ENCODE measurements at regions not wholly inside any gene's neighbourhood (a gene's known extent, or its start where the extent isn't known, plus 50 kb on each side); places are given as distances from the start of the nearest gene placed in this dataset.

DNA sequence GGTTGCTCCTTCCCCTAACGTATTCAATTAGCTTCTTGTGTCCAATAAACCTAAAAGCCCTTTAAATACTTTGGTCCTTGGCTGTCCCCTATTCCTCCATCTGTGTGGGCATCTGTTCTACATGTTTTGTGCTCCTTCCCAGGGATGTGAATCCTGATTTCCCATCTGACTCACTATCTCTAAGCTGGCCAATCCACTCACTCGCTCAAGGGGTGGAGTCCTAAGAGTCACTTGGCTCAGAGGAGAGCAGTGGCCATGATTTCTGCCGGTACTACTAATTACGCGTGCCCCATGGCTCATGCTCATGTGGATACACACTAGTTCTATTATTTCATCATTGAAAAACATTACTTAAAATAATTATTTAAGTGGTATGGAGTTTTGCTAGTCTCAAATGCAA, 89.6 kb downstream of the TAF11L14 start (continued):
- TF ChIP-seq NANOG (IDR thresholded peaks at IDR 0.05; ENCODE audit: borderline replicate concordance), result no peak

DNA sequence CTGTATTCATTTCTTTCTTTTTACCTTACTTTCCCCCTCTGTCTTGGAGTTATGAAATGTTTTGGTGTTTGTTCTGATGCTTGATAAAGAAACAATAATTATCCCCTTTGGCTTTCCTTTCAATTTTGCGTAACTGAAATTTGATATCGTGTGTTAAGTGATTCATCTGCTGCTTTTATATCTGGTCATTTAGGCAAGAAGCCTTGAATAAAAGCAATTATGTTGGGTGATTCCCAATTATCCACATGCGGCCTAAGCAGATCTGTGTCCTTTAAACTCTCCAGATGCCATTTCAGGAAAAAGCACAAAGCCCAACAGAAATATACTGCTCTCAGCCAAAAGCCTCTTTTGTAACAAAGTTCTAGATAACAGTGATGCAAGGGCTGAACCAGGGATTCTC, 92.8 kb downstream of the TAF11L14 start:
- Histone ChIP-seq H3K4me1 (ENCODE audit: insufficient read depth) (peaks cover 5% of the 10 kb centered on the region; the same call in 1 of the 2 replicates), H3K79me2 (replicated peaks; ENCODE audit: insufficient read depth) (no peaks in the 10 kb centered on the region), H3K36me3 (ENCODE audit: insufficient read depth) (no peaks in the 10 kb centered on the region), H3K27ac (ENCODE audit: low read depth) (no peak overlapping the region), H3K9me2 (ENCODE audit: insufficient read depth) (0 out of 2 replicates have a peak, but pooled peaks cover 5% of the 10 kb centered on the region), H3F3A (replicated peaks; ENCODE audit: low read depth) (no peaks in the 10 kb centered on the region), H3K27me3 (ENCODE audit: insufficient read depth) (no peaks in the 10 kb centered on the region), H3K4me3 (no peak overlapping the region), H3K4me2 (no peak overlapping the region), H2AFZ (0 out of 2 replicates have a peak overlapping the region, but pooled peaks have one; percentile 19), H4K20me1 (replicated peaks; ENCODE audit: insufficient read depth) (no peaks in the 10 kb centered on the region)
- H3K9me3 Mint-ChIP-seq, result no peaks in the 10 kb centered on the region
- no peak for TF ChIP-seq ZNF114 (CRISPR knock-in tag; IDR thresholded peaks at IDR 0.05)
- TF ChIP-seq, protein P1, sequence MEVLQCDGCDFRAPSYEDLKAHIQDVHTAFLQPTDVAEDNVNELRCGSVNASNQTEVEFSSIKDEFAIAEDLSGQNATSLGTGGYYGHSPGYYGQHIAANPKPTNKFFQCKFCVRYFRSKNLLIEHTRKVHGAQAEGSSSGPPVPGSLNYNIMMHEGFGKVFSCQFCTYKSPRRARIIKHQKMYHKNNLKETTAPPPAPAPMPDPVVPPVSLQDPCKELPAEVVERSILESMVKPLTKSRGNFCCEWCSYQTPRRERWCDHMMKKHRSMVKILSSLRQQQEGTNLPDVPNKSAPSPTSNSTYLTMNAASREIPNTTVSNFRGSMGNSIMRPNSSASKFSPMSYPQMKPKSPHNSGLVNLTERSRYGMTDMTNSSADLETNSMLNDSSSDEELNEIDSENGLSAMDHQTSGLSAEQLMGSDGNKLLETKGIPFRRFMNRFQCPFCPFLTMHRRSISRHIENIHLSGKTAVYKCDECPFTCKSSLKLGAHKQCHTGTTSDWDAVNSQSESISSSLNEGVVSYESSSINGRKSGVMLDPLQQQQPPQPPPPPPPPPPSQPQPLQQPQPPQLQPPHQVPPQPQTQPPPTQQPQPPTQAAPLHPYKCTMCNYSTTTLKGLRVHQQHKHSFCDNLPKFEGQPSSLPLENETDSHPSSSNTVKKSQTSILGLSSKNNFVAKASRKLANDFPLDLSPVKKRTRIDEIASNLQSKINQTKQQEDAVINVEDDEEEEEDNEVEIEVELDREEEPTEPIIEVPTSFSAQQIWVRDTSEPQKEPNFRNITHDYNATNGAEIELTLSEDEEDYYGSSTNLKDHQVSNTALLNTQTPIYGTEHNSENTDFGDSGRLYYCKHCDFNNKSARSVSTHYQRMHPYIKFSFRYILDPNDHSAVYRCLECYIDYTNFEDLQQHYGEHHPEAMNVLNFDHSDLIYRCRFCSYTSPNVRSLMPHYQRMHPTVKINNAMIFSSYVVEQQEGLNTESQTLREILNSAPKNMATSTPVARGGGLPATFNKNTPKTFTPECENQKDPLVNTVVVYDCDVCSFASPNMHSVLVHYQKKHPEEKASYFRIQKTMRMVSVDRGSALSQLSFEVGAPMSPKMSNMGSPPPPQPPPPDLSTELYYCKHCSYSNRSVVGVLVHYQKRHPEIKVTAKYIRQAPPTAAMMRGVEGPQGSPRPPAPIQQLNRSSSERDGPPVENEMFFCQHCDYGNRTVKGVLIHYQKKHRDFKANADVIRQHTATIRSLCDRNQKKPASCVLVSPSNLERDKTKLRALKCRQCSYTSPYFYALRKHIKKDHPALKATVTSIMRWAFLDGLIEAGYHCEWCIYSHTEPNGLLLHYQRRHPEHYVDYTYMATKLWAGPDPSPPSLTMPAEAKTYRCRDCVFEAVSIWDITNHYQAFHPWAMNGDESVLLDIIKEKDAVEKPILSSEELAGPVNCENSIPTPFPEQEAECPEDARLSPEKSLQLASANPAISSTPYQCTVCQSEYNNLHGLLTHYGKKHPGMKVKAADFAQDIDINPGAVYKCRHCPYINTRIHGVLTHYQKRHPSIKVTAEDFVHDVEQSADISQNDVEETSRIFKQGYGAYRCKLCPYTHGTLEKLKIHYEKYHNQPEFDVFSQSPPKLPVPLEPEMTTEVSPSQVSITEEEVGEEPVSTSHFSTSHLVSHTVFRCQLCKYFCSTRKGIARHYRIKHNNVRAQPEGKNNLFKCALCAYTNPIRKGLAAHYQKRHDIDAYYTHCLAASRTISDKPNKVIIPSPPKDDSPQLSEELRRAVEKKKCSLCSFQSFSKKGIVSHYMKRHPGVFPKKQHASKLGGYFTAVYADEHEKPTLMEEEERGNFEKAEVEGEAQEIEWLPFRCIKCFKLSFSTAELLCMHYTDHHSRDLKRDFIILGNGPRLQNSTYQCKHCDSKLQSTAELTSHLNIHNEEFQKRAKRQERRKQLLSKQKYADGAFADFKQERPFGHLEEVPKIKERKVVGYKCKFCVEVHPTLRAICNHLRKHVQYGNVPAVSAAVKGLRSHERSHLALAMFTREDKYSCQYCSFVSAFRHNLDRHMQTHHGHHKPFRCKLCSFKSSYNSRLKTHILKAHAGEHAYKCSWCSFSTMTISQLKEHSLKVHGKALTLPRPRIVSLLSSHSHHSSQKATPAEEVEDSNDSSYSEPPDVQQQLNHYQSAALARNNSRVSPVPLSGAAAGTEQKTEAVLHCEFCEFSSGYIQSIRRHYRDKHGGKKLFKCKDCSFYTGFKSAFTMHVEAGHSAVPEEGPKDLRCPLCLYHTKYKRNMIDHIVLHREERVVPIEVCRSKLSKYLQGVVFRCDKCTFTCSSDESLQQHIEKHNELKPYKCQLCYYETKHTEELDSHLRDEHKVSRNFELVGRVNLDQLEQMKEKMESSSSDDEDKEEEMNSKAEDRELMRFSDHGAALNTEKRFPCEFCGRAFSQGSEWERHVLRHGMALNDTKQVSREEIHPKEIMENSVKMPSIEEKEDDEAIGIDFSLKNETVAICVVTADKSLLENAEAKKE (CRISPR knock-in tag; IDR thresholded peaks at IDR 0.05), result no peak
- no peak for TF ChIP-seq EZH2 (IDR thresholded peaks at IDR 0.05; ENCODE audit: low read depth, unreplicated experiment)
- TF ChIP-seq, protein P2, sequence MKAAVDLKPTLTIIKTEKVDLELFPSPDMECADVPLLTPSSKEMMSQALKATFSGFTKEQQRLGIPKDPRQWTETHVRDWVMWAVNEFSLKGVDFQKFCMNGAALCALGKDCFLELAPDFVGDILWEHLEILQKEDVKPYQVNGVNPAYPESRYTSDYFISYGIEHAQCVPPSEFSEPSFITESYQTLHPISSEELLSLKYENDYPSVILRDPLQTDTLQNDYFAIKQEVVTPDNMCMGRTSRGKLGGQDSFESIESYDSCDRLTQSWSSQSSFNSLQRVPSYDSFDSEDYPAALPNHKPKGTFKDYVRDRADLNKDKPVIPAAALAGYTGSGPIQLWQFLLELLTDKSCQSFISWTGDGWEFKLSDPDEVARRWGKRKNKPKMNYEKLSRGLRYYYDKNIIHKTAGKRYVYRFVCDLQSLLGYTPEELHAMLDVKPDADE (IDR thresholded peaks at IDR 0.05), result no peak
- no peak for TF ChIP-seq EZH2phosphoT487 (IDR thresholded peaks at IDR 0.05; ENCODE audit: unreplicated experiment)
- TF ChIP-seq, protein P3, sequence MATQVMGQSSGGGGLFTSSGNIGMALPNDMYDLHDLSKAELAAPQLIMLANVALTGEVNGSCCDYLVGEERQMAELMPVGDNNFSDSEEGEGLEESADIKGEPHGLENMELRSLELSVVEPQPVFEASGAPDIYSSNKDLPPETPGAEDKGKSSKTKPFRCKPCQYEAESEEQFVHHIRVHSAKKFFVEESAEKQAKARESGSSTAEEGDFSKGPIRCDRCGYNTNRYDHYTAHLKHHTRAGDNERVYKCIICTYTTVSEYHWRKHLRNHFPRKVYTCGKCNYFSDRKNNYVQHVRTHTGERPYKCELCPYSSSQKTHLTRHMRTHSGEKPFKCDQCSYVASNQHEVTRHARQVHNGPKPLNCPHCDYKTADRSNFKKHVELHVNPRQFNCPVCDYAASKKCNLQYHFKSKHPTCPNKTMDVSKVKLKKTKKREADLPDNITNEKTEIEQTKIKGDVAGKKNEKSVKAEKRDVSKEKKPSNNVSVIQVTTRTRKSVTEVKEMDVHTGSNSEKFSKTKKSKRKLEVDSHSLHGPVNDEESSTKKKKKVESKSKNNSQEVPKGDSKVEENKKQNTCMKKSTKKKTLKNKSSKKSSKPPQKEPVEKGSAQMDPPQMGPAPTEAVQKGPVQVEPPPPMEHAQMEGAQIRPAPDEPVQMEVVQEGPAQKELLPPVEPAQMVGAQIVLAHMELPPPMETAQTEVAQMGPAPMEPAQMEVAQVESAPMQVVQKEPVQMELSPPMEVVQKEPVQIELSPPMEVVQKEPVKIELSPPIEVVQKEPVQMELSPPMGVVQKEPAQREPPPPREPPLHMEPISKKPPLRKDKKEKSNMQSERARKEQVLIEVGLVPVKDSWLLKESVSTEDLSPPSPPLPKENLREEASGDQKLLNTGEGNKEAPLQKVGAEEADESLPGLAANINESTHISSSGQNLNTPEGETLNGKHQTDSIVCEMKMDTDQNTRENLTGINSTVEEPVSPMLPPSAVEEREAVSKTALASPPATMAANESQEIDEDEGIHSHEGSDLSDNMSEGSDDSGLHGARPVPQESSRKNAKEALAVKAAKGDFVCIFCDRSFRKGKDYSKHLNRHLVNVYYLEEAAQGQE (IDR thresholded peaks at IDR 0.05; ENCODE audit: unreplicated experiment), result no peak
- no peak for TF ChIP-seq JUNB (IDR thresholded peaks at IDR 0.05; ENCODE audit: unreplicated experiment)
- TF ChIP-seq, protein P4, sequence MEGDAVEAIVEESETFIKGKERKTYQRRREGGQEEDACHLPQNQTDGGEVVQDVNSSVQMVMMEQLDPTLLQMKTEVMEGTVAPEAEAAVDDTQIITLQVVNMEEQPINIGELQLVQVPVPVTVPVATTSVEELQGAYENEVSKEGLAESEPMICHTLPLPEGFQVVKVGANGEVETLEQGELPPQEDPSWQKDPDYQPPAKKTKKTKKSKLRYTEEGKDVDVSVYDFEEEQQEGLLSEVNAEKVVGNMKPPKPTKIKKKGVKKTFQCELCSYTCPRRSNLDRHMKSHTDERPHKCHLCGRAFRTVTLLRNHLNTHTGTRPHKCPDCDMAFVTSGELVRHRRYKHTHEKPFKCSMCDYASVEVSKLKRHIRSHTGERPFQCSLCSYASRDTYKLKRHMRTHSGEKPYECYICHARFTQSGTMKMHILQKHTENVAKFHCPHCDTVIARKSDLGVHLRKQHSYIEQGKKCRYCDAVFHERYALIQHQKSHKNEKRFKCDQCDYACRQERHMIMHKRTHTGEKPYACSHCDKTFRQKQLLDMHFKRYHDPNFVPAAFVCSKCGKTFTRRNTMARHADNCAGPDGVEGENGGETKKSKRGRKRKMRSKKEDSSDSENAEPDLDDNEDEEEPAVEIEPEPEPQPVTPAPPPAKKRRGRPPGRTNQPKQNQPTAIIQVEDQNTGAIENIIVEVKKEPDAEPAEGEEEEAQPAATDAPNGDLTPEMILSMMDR (conservative IDR thresholded peaks at IDR 0.05; ENCODE audit: low read depth in 2 of 2), result no peak
- no peak for TF ChIP-seq STAT1 (IDR thresholded peaks at IDR 0.05; ENCODE audit: unreplicated experiment)
- no peak for TF ChIP-seq NANOG (IDR thresholded peaks at IDR 0.05; ENCODE audit: borderline replicate concordance)
- no peak for TF ChIP-seq ZNF331 (CRISPR knock-in tag; IDR thresholded peaks at IDR 0.05; ENCODE audit: low read depth)
- no peak for TF ChIP-seq CREB1 (CRISPR knock-in tag; IDR thresholded peaks at IDR 0.05; ENCODE audit: low read depth)
- no peak for TF ChIP-seq POLR2AphosphoS5 (IDR thresholded peaks at IDR 0.05; ENCODE audit: low read depth)
- H3K36me3 Mint-ChIP-seq (ENCODE audit: low read depth), result no peaks in the 10 kb centered on the region
- H3K27me3 Mint-ChIP-seq (ENCODE audit: insufficient read depth, low read depth, poor library complexity), result no peaks in the 10 kb centered on the region
- peaks cover 6% of the 10 kb centered on the region; the same call in 2 of the 3 replicates for H3K4me1 Mint-ChIP-seq
- DNase-seq (ENCODE audit: low spot score) (no peak), ATAC-seq (no peak)
- no peak overlapping the region for H3K27ac Mint-ChIP-seq
- no peak overlapping the region for H3K4me3 Mint-ChIP-seq
